IMR-90 (cell line): ENCODE measurements at regions not wholly inside any gene's neighbourhood (a gene's known extent, or its start where the extent isn't known, plus 50 kb on each side); places are given as distances from the start of the nearest gene placed in this dataset.

ENCODE experiments used
- ATAC-seq: fragments of 200-7000 bp; cut with Tn5 transposase; 2 replicates; pipeline ENCODE4 v1.9.1; 2020; ENCODE audit warnings: low read depth, mild to moderate bottlenecking, moderate library complexity
- BruUV-seq: library from RNA; stranded (reverse); fragments of 400-500 nt; replicated peaks from 2 replicates; lab custom pipeline; 2021; lab: Mats Ljungman, UMichigan
- CTCF ChIA-PET: fragments of 300-600 bp; formaldehyde crosslinking; extraction: SDS; loops from one replicate; lab custom pipeline; 2021; ENCODE audit warnings: antibody characterized with exemption; lab: Yijun Ruan, JAX
- POLR2A ChIA-PET: fragments of 300-600 bp; sonication (Branson Sonifier 250); formaldehyde crosslinking; loops from one replicate; lab custom pipeline; 2022; ENCODE audit warnings: antibody characterized with exemption; ENCODE audit not compliant: unreplicated experiment; lab: Charles Lee
- DNase-seq: peaks from one replicate; pipeline ENCODE4 v3.0.0; 2013
- H2AFZ ChIP-seq: replicated peaks from 2 replicates; pipeline ENCODE3; 2013; ENCODE audit warnings: low read length, mild to moderate bottlenecking; ENCODE audit not compliant: poor library complexity
- H2AK5ac ChIP-seq: 2 replicates; pipeline ENCODE4 v1.6.1; 2013; ENCODE audit warnings: low read depth, low read length, inconsistent platforms
- H2AK9ac ChIP-seq: replicated peaks from 2 replicates; pipeline ENCODE3; 2013; ENCODE audit warnings: mild to moderate bottlenecking, low read depth, low read length, moderate library complexity; ENCODE audit not compliant: poor library complexity
- H2BK120ac ChIP-seq: 2 replicates; pipeline ENCODE4 v1.6.1; 2013; ENCODE audit warnings: low read depth, low read length, inconsistent platforms
- H2BK15ac ChIP-seq: 3 replicates; pipeline ENCODE4 v1.6.1; 2013; ENCODE audit warnings: low read depth, low read length, inconsistent platforms
- H2BK20ac ChIP-seq: 2 replicates; pipeline ENCODE4 v1.6.1; 2013; ENCODE audit warnings: low read depth, mild to moderate bottlenecking, inconsistent platforms, low read length, moderate library complexity
- H2BK5ac ChIP-seq: 2 replicates; pipeline ENCODE4 v1.6.1; 2013; ENCODE audit warnings: mild to moderate bottlenecking, low read depth, low read length, inconsistent platforms; ENCODE audit not compliant: poor library complexity, severe bottlenecking
- H3K14ac ChIP-seq: replicated peaks from 2 replicates; pipeline ENCODE4 v1.6.1; 2013; ENCODE audit warnings: low read depth, low read length, inconsistent platforms
- H3K18ac ChIP-seq: 2 replicates; pipeline ENCODE4 v1.6.1; 2013; ENCODE audit warnings: low read depth, low read length, control low read depth
- H3K23ac ChIP-seq: 2 replicates; pipeline ENCODE4 v1.6.1; 2013; ENCODE audit warnings: low read depth, low read length, inconsistent platforms
- H3K27ac ChIP-seq: 2 replicates; pipeline ENCODE4 v1.5.1; 2013; ENCODE audit warnings: mild to moderate bottlenecking, control low read depth, low read length; ENCODE audit not compliant: insufficient read depth
- H3K27me3 ChIP-seq: 2 replicates; pipeline ENCODE4 v1.6.1; 2013; ENCODE audit warnings: low read length; ENCODE audit not compliant: control insufficient read depth, insufficient read depth
- H3K36me3 ChIP-seq: 2 replicates; pipeline ENCODE4 v1.6.1; 2013; ENCODE audit warnings: low read length, mixed read lengths; ENCODE audit not compliant: control insufficient read depth, insufficient read depth
- H3K4ac ChIP-seq: 2 replicates; pipeline ENCODE4 v1.6.1; 2013; ENCODE audit warnings: low read depth, low read length, inconsistent platforms
- H3K4me1 ChIP-seq: 2 replicates; pipeline ENCODE4 v1.6.1; 2013; ENCODE audit warnings: low read length, mixed read lengths; ENCODE audit not compliant: control insufficient read depth, insufficient read depth
- H3K4me2 ChIP-seq: 2 replicates; pipeline ENCODE4 v1.6.1; 2013; ENCODE audit warnings: low read depth, mild to moderate bottlenecking, control low read depth, low read length, moderate library complexity
- H3K4me3 ChIP-seq: 2 replicates; pipeline ENCODE4 v1.5.1; 2013; ENCODE audit warnings: low read depth, mild to moderate bottlenecking, control low read depth, low read length, moderate library complexity; ENCODE audit not compliant: insufficient read depth
- H3K56ac ChIP-seq: 2 replicates; pipeline ENCODE4 v1.6.1; 2013; ENCODE audit warnings: low read length, inconsistent platforms; ENCODE audit not compliant: insufficient read depth; ENCODE audit errors: extremely low read depth
- H3K79me1 ChIP-seq, 2 experiments: 2 replicates each; pipeline ENCODE4 v1.6.1; 2013; ENCODE audit warnings: low read length in 2 of 2, inconsistent platforms in 1 of 2, low read depth in 1 of 2
- H3K9ac ChIP-seq: 2 replicates; pipeline ENCODE4 v1.6.1; 2013; ENCODE audit warnings: low read depth, low read length, control low read depth
- H3K9me1 ChIP-seq: 2 replicates; pipeline ENCODE4 v1.6.1; 2013; ENCODE audit warnings: low read length, inconsistent platforms; ENCODE audit not compliant: insufficient read depth
- H3K9me3 ChIP-seq: 2 replicates; pipeline ENCODE4 v1.6.1; 2013; ENCODE audit warnings: low read length; ENCODE audit not compliant: control insufficient read depth, insufficient read depth
- H4K20me1 ChIP-seq: 2 replicates; pipeline ENCODE4 v1.6.1; 2013; ENCODE audit warnings: low read length, inconsistent platforms; ENCODE audit not compliant: insufficient read depth
- H4K5ac ChIP-seq: 2 replicates; pipeline ENCODE4 v1.6.1; 2013; ENCODE audit warnings: mild to moderate bottlenecking, low read depth, low read length, control low read depth
- H4K8ac ChIP-seq, 2 experiments: 2 replicates each; pipeline ENCODE4 v1.6.1; 2013; ENCODE audit warnings: low read depth in 2 of 2, low read length in 2 of 2, control low read depth in 1 of 2, inconsistent platforms in 1 of 2
- H4K91ac ChIP-seq: 2 replicates; pipeline ENCODE4 v1.6.1; 2013; ENCODE audit warnings: low read depth, low read length, inconsistent platforms; ENCODE audit not compliant: insufficient read depth
- BHLHE40 ChIP-seq: fragments of 150-350 bp; IDR thresholded peaks from 2 replicates; pipeline ENCODE4 v1.6.1; 2016; ENCODE audit warnings: mild to moderate bottlenecking, low read depth, low read length
- CEBPB ChIP-seq: IDR thresholded peaks from 2 replicates; pipeline ENCODE4 v1.6.1; 2012; ENCODE audit warnings: low read depth, low read length, improper control_type of control experiment
- CTCF ChIP-seq: conservative IDR thresholded peaks from 2 replicates; pipeline ENCODE4 v1.5.1; 2012; ENCODE audit warnings: mild to moderate bottlenecking, low read depth, low read length, improper control_type of control experiment
- FOS ChIP-seq: fragments of 150-350 bp; IDR thresholded peaks from 2 replicates; pipeline ENCODE4 v1.6.1; 2016; ENCODE audit warnings: low read depth, low read length
- MAFK ChIP-seq: IDR thresholded peaks from 2 replicates; pipeline ENCODE4 v1.6.1; 2012; ENCODE audit warnings: low read depth, low read length, improper control_type of control experiment
- MAZ ChIP-seq: IDR thresholded peaks from 2 replicates; pipeline ENCODE4 v1.6.1; 2012; ENCODE audit warnings: low read depth, mild to moderate bottlenecking, low read length, improper control_type of control experiment, moderate library complexity, borderline replicate concordance
- NFE2L2 ChIP-seq: fragments of 150-350 bp; IDR thresholded peaks from 2 replicates; pipeline ENCODE4 v1.6.1; 2016; ENCODE audit warnings: low read depth, mild to moderate bottlenecking, low read length
- POLR2A ChIP-seq: IDR thresholded peaks from 2 replicates; pipeline ENCODE4 v1.6.1; 2012; ENCODE audit warnings: mild to moderate bottlenecking, low read depth, low read length
- RAD21 ChIP-seq: IDR thresholded peaks from 2 replicates; pipeline ENCODE4 v1.6.1; 2012; ENCODE audit warnings: low read length, improper control_type of control experiment
- RCOR1 ChIP-seq: IDR thresholded peaks from 2 replicates; pipeline ENCODE4 v1.6.1; 2012; ENCODE audit warnings: mild to moderate bottlenecking, low read length, improper control_type of control experiment; ENCODE audit not compliant: insufficient replicate concordance
- RFX5 ChIP-seq: IDR thresholded peaks from 2 replicates; pipeline ENCODE4 v1.8.0; 2012; ENCODE audit warnings: low read depth, mild to moderate bottlenecking, low read length, moderate library complexity
- WGBS, 2 experiments: methylation state at CpG; one replicate each; pipeline versions ENCODE4 v1.1.5 to v1.1.7; 2013; ENCODE audit warnings: missing lambda C conversion rate in 2 of 2; ENCODE audit not compliant: insufficient read length in 1 of 2; ENCODE audit errors: extremely low coverage in 2 of 2; 5-methylcytosine and 5-hydroxymethylcytosine counted together
- dilution Hi-C: fragments of 300-500 bp; cut with HindIII; formaldehyde crosslinking; loops from one replicate; pipeline ENCODE4 v1.14.3; 2018; ENCODE audit warnings: low sequenced_read_pairs; ENCODE audit not compliant: unreplicated experiment
- in situ Hi-C: fragments of 300-500 bp; cut with MboI; formaldehyde crosslinking; loops from 3 replicates; pipeline ENCODE4 v1.14.3; 2019; ENCODE audit warnings: low sequenced_read_pairs, inconsistent platforms, mixed read lengths
- intact Hi-C: fragments of 100-400 bp; cut with micrococcal nuclease; formaldehyde crosslinking; loops from 2 replicates; pipeline ENCODE4 v1.10.0; 2022

- H4K91ac ChIP-seq = no peak overlapping the region
- peaks cover 2% of the 10 kb centered on the region; the same call in 1 of the 2 replicates for H3K4me1 ChIP-seq
- no peaks in the 10 kb centered on the region for H4K20me1 ChIP-seq
- TF ChIP-seq NFE2L2 = no peak
- TF ChIP-seq BHLHE40 = no peak
- TF ChIP-seq FOS = no peak
- TF ChIP-seq CTCF = no peak
- no peak for TF ChIP-seq RFX5
- no peak for TF ChIP-seq MAZ
- no peak for TF ChIP-seq RCOR1
- no peak for TF ChIP-seq RAD21
- no peak for TF ChIP-seq CEBPB
- no peak for TF ChIP-seq MAFK
- TF ChIP-seq POLR2A = no peak
- no peak overlapping the region for H4K8ac ChIP-seq
- in situ Hi-C loops = no loop called here
- intact Hi-C loops = no loop called here
- no peak overlapping the region for H2BK20ac ChIP-seq
- no peak overlapping the region for H3K4me2 ChIP-seq
- H3K9me3 ChIP-seq = no peaks in the 10 kb centered on the region
- no CpG with 5 or more reads among the region's 9 CpGs for WGBS, 2 experiments
- H2BK5ac ChIP-seq = no peak overlapping the region
- H3K14ac ChIP-seq = no peak overlapping the region
- H3K23ac ChIP-seq = no peak overlapping the region
- no peak overlapping the region for H3K18ac ChIP-seq
- no peak overlapping the region for H2AFZ ChIP-seq
- H2AK9ac ChIP-seq = no peak overlapping the region
- H3K56ac ChIP-seq = no peak overlapping the region
- H2BK15ac ChIP-seq = no peak overlapping the region
- H4K5ac ChIP-seq = no peak overlapping the region
- no peak overlapping the region for H3K4me3 ChIP-seq
- ChIA-PET CTCF (no interaction called here), POLR2A (no interaction called here)
- H3K27ac ChIP-seq = no peak overlapping the region
- no peaks in the 10 kb centered on the region for H3K79me1 ChIP-seq
- no peak for DNase-seq
- BruUV-seq = no TSS peak
- H2BK120ac ChIP-seq = no peak overlapping the region
- no peak overlapping the region for H3K4ac ChIP-seq
- no peak for ATAC-seq
- no peak overlapping the region for H2AK5ac ChIP-seq
- no peak overlapping the region for H3K9ac ChIP-seq
- dilution Hi-C loops = no loop called here
- no peaks in the 10 kb centered on the region for H3K36me3 ChIP-seq
- peaks cover 1% of the 10 kb centered on the region; the same call in 1 of the 2 replicates for H3K9me1 ChIP-seq
- H3K27me3 ChIP-seq = no peaks in the 10 kb centered on the region
Measured at GRCh38 chr15:95709959-95710695, 620.4 kb upstream of the NR2F2 start.
